Gastroesophageal sphincter (tissue), 4 donors: ENCODE measurements at regions not wholly inside any gene's neighbourhood (a gene's known extent, or its start where the extent isn't known, plus 50 kb on each side); places are given as distances from the start of the nearest gene placed in this dataset.
A peak's percentile ranks its signal among the peaks of the same experiment; 100 is the strongest.

Experiments used
- ATAC-seq: fragments of 150-250 bp; one replicate; pipeline ENCODE4 v1.9.1; 2016; ENCODE audit warnings: mild to moderate bottlenecking, moderate library complexity
- H3K27ac ChIP-seq, 4 donors: fragments of 200-600 bp; sonication (generic) in 3 of 4; 1 replicate in 3 of 4; 2 replicates in 1 of 4; pipeline ENCODE4 v1.5.1; 2016 to 2019
- H3K27me3 ChIP-seq: fragments of 200-600 bp; sonication (generic); one replicate; pipeline ENCODE4 v1.5.1; 2019
- H3K36me3 ChIP-seq, 2 donors: fragments of 200-600 bp; sonication (generic); one replicate each; pipeline ENCODE4 v1.5.1; 2019; ENCODE audit warnings: control low read depth in 1 of 2
- H3K4me1 ChIP-seq, 3 donors: fragments of 200-600 bp; sonication (generic); 1 replicate in 2 of 3; 2 replicates in 1 of 3; pipeline ENCODE4 v1.5.1; 2016 to 2019; ENCODE audit warnings: control low read depth in 2 of 3
- H3K4me3 ChIP-seq, 2 donors: fragments of 200-600 bp; sonication (generic); one replicate each; pipeline ENCODE4 v1.5.1; 2019; ENCODE audit warnings: mild to moderate bottlenecking in 1 of 2, moderate library complexity in 1 of 2
- H3K9me3 ChIP-seq, 3 donors: fragments of 200-600 bp; sonication (generic); one replicate each; pipeline ENCODE4 v1.5.1; 2017 to 2019; ENCODE audit warnings: control low read depth in 2 of 3
- EP300 ChIP-seq: sonication (generic); formaldehyde crosslinking; IDR thresholded peaks from one replicate; pipeline ENCODE4 v1.6.1; 2017; ENCODE audit warnings: antibody characterized with exemption, mild to moderate bottlenecking
- POLR2A ChIP-seq, 2 donors: fragments of 450-650 bp; IDR thresholded peaks; one replicate each; pipeline ENCODE4 v1.6.1; 2017; ENCODE audit warnings: antibody characterized with exemption in 2 of 2, mild to moderate bottlenecking in 2 of 2, moderate library complexity in 1 of 2
- POLR2AphosphoS5 ChIP-seq: sonication (generic); formaldehyde crosslinking; IDR thresholded peaks from one replicate; pipeline ENCODE4 v1.6.1; 2017; ENCODE audit warnings: antibody characterized with exemption
- WGBS, 2 donors: methylation state at CpG; one replicate each; pipeline ENCODE4 v1.1.5; 2018; ENCODE audit warnings: low coverage in 1 of 2; 5-methylcytosine and 5-hydroxymethylcytosine counted together
- TF ChIP-seq, protein P1 (sequence below), 4 experiments: fragments of 200-600 bp in 2 of 4; fragments of 450-650 bp in 2 of 4; sonication (generic) in 1 of 4; IDR thresholded peaks; one replicate each; pipeline ENCODE4 v1.5.1; 2017 to 2019; ENCODE audit warnings: antibody characterized with exemption in 4 of 4, mild to moderate bottlenecking in 2 of 4, moderate library complexity in 2 of 4

DNA sequence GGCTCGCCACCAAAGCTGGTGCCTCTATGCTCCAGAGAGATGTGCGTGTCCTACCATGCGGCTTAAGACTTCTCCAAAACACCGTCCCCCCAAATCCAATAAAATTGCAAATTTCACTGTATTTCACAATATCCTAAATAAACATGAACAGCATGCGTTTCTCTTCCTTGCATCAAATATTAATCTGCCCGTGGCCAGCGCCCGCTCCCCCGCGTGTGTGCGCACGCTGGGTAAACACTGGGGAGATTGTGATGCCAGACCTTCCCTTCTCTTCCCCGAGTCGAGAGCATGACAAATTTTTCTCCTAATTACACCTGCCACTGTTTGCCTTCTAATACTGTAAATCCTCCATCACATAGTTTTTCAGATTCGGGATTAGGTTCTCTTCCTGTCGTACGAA is 148.1 kb downstream of the MRM1 start:
- no peak overlapping the region for H3K4me3 ChIP-seq
- H3K9me3 ChIP-seq, result no peaks in the 10 kb centered on the region
- ATAC-seq, result no peak
- H3K4me1 ChIP-seq, result no peaks in the 10 kb centered on the region
- no peak overlapping the region for H3K27ac ChIP-seq
- no peak for TF ChIP-seq POLR2A (IDR thresholded peaks at IDR 0.05)
- TF ChIP-seq, protein P1, sequence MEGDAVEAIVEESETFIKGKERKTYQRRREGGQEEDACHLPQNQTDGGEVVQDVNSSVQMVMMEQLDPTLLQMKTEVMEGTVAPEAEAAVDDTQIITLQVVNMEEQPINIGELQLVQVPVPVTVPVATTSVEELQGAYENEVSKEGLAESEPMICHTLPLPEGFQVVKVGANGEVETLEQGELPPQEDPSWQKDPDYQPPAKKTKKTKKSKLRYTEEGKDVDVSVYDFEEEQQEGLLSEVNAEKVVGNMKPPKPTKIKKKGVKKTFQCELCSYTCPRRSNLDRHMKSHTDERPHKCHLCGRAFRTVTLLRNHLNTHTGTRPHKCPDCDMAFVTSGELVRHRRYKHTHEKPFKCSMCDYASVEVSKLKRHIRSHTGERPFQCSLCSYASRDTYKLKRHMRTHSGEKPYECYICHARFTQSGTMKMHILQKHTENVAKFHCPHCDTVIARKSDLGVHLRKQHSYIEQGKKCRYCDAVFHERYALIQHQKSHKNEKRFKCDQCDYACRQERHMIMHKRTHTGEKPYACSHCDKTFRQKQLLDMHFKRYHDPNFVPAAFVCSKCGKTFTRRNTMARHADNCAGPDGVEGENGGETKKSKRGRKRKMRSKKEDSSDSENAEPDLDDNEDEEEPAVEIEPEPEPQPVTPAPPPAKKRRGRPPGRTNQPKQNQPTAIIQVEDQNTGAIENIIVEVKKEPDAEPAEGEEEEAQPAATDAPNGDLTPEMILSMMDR (IDR thresholded peaks at IDR 0.05), result no peak
- no peak for TF ChIP-seq EP300
- TF ChIP-seq POLR2AphosphoS5, result no peak
- WGBS, 2 donors, result 61 to 71% methylated on average over 9 to 17 of the region's 17 CpGs
- H3K27me3 ChIP-seq, result peaks cover 60% of the 10 kb centered on the region
- H3K36me3 ChIP-seq, result no peaks in the 10 kb centered on the region

DNA sequence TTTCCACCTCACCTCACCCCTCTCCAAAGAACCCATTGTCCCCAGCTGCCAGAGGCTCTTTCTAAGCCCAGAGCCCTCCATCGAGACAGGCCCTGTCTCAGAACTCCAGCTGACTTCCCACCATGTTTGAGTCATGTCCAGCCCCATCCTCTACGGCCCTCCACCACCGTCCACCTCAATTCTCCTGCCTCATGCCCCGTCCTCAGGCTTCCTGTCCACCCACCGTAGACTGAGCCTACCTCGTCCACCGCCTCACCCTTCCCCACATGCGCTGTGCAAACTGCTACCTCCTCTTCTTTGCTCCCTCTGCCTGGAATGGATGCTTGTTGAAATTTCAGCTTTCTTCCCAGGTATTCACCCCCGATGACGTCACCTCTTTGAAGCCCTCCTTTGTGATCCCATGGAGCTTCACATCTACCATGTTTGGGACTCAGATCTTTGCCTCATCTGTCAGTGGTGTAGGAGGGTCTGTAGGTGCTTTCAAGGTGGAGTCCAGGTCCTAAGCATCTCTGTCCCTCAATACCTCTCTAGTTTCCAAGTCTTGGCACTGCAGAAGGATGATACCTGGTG is 149.0 kb downstream of the MRM1 start:
- no peaks in the 10 kb centered on the region for H3K9me3 ChIP-seq
- TF ChIP-seq, protein P1 (IDR thresholded peaks at IDR 0.05), result no peak
- no peak for TF ChIP-seq POLR2A (IDR thresholded peaks at IDR 0.05)
- TF ChIP-seq EP300, result no peak
- TF ChIP-seq POLR2AphosphoS5, result no peak
- H3K4me1 ChIP-seq, result no peaks in the 10 kb centered on the region
- H3K36me3 ChIP-seq, result no peaks in the 10 kb centered on the region
- no peak overlapping the region for H3K4me3 ChIP-seq
- ATAC-seq, result no peak
- H3K27me3 ChIP-seq, result peaks cover 69% of the 10 kb centered on the region
- 84 to 95% methylated on average over 4 to 10 of the region's 10 CpGs for WGBS, 2 donors
- no peak overlapping the region for H3K27ac ChIP-seq

DNA sequence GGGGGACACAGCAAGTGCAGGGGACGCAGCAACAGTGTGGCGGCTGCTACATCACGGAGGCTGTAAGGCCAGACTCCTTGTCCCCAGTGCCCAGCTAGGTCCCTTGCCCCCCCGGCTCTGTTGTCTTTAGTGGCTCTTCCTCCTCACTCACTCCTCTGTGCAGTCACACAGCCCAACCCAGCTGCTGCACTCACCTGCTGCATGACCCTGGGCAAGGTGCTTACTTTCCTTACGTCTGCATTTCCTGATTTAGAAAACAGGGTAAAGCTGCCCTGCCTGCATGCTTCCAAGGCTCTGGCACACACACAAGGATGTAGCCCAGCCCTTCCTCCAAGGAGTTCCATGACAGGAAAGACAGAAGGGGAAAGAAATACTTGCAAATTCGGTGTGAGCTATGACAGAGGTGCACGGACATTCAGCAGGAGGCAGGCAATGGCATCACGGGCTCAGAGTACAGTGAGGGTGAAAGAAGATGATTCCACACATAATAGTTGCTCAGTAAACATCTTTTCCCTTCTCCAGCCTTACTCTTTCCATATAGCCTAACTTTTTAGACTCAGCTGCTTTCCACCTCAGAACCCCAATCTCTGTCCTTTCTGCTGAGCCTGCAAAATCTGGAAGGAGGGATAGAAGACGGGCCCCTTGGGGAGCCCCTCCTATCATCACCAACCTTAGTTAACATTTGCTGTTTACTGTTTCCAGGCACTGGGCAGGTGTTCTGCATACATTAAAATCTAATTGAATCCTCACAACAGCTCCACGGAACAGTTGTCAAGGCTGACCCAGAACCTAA is 150.9 kb downstream of the MRM1 start:
- Histone ChIP-seq H3K36me3 (no peaks in the 10 kb centered on the region), H3K9me3 (no peaks in the 10 kb centered on the region), H3K27me3 (peaks cover 87% of the 10 kb centered on the region), H3K4me3 (no peak overlapping the region), H3K4me1 (no peaks in the 10 kb centered on the region), H3K27ac (no peak overlapping the region)
- TF ChIP-seq, protein P1 (IDR thresholded peaks at IDR 0.05), result no peak
- TF ChIP-seq POLR2AphosphoS5 (no peak), EP300 (no peak)
- 57 to 64% methylated on average over 6 to 9 of the region's 10 CpGs for WGBS, 2 donors
- no peak for ATAC-seq

DNA sequence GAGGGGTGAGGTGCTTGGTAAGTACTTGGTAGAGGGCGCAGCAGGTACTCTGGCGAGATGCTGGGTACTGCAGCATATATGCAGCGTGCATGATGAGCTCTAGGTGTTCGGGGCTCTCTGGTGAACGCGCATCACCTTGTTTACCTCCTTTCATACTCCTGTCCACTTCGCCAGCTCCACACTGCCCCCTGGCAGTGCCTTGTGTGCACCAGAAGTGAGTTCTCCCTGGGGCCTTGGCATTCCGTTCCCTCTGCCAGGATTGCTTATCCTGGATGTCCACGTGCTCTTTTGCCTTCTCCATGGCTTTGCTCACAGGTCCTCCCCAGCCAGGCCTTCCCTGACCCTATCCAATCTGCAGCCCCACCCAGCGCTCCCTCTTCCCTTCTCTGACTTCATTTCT is 154.2 kb downstream of the MRM1 start:
- no peaks in the 10 kb centered on the region for H3K4me1 ChIP-seq
- no peaks in the 10 kb centered on the region for H3K9me3 ChIP-seq
- H3K4me3 ChIP-seq, result no peak overlapping the region
- no peak overlapping the region for H3K27ac ChIP-seq
- H3K36me3 ChIP-seq, result no peaks in the 10 kb centered on the region
- no peak for TF ChIP-seq POLR2AphosphoS5
- TF ChIP-seq POLR2A (IDR thresholded peaks at IDR 0.05), result no peak
- TF ChIP-seq, protein P1 (IDR thresholded peaks at IDR 0.05), result peak in 1 of 4 experiments; percentile 11
- TF ChIP-seq EP300, result no peak
- peaks cover 84% of the 10 kb centered on the region for H3K27me3 ChIP-seq
- 43% methylated on average over 10 of the region's 10 CpGs for WGBS, 2 donors
- no peak for ATAC-seq

DNA sequence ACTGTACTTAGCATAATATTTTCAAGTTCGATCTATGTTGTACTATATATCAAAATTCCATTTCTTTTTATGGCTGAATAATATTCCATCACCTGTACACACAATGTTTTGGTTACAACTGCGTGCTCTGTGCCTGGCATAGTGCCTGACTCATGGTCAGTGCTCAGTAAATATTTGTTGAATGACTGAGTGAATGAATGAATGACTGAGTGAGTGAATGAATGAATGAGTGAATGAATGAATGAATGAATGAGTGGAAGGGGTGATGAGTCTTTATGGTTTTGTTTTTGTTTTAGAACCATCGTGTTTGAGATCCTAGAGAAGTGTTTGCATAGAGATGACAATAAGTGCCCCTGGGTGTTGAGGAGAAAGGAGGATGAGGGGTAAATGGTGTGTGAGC is 155.3 kb downstream of the MRM1 start:
- 85 to 90% methylated on average over 3 of the region's 3 CpGs for WGBS, 2 donors
- TF ChIP-seq POLR2AphosphoS5 (no peak), POLR2A (IDR thresholded peaks at IDR 0.05) (no peak), EP300 (no peak)
- TF ChIP-seq, protein P1 (IDR thresholded peaks at IDR 0.05), result no peak
- Histone ChIP-seq H3K9me3 (no peaks in the 10 kb centered on the region), H3K27me3 (peaks cover 80% of the 10 kb centered on the region), H3K4me3 (no peak overlapping the region), H3K4me1 (no peaks in the 10 kb centered on the region), H3K27ac (no peak overlapping the region), H3K36me3 (no peaks in the 10 kb centered on the region)
- no peak for ATAC-seq
